Fibroblast of the conjunctiva (primary cell): ENCODE measurements at regions not wholly inside any gene's neighbourhood (a gene's known extent, or its start where the extent isn't known, plus 50 kb on each side); places are given as distances from the start of the nearest gene placed in this dataset.
"Not testable (repeated sequence)": the region's sequence is repeated elsewhere in the genome, so short reads cannot be mapped to it uniquely, and the experiment has no call there.

Experiments used
- DNase-seq: peaks from one replicate; pipeline ENCODE4 v3.0.0-alpha.2; 2010; ENCODE audit warnings: low read depth

DNA sequence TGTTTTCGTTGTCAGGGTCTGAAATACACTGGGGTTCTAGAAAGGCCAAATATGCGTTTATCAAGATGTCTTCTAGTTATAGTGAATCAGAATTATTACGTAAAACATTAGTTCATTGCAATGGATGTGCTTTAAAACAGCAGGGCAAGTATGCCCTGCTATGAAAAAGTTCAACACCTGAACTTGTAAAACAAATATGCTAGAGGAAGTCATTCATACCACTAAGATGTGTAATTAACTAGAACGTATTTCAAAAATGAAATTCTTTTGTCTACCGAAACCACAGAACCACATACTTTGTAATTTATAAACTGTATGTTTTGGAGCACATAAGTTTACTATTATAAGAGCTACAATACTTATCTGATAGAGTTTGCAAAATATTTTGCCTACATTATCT is 266.2 kb downstream of the KCTD12 start:
- no peak for DNase-seq

DNA sequence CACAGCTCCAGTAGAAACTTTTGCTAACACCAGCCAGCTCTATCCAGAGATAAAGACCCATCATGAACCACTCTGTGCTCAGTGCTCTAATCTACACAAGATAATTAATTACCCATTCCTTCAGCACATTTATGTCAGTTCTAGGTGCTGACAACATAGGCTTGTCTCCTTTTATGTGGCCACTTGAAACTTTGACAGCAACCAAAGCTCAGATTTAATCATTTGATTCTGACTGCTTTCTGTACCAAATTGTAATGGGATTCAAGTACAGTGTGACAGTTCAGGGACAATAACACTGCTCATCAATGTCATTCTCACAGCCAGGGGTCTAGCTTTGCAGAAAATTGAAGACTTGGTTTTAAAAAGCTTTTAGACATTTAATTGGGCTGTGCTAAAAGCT is 266.6 kb downstream of the KCTD12 start:
- no peak for DNase-seq

DNA sequence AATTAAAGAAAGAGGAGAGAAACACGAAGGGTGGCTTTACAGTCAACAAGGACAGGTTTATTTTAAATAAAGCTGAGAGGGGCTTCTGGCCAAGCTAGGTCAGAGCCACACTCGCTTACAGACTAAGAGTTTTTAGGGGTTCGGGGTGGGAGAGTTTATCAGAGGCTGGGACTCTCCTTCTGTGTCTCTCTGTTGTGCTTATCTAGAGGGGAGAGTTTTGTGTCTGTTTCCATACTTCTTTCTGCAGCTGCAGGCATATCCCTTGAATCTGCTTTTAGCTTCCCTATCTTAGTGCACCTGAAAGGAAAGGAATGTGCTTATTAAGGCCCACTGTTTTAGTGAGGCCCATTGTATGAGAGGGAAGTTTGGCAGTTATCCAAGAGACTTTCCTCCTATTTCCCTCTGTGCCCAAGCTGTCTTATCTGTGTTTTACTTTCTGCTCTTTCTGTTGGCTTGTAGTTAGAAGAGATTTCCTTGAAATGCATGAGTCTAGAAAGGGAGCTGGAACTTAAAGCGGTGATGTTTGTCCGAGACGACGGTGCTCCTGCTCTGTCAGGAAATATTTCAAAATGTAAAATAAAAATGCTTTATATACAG is 275.3 kb downstream of the KCTD12 start:
- DNase-seq: no peak

DNA sequence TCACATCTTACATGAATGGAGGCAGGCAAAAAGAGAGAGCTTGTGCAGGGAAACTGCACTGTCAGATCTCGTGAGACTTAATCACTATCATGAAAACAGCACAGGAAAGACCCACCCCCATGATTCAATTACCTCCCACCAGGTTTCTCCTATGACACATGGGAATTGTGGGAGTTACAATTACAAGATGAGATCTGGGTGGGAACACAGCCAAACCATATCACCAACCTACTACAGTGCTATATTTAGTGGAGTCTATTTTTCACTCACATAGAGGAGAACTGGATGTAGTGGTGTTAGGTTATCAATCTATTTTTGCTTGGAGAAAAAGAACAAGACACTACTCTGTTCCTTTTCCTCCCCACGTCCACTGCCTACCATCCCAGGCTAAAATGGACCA is 276.6 kb downstream of the KCTD12 start:
- no peak for DNase-seq

DNA sequence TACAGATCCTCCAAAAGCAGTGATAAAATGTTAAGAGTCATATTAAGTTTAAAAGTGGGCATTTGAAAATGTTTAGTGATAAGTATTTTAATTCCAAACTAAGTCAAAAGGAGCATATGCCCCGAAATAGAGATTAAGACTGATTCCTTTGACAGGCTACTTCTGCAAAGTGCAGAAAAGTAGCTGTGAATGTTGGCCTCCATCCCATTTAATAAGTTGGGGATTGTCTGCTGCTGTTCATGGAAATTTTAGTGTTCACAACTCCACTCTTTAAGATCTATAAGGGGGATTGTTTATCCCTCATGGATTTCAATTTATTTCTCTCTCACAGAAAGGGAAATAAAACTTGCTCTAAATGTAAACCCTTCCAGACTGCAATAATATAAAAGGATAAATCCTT is 278.3 kb downstream of the KCTD12 start:
- no peak for DNase-seq

DNA sequence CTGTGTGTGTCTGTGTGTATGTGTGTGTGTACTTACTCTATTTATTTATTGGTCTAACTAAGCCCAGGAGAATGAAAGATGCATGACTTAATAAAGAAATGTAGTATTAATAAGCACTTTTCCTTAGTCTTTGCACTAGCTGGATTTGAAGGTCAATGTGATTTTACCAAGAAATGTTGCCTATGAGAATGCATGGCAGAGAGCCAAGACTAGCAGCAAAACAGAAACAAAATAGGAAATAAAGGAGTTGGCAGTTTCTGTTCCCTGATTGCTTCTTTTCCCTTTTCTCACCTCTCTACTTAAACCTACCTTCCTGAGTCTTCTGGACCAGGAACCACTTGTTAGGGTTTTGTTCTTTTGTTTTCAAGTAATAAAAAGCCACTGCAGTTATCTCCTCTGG is 286.1 kb downstream of the KCTD12 start:
- DNase-seq: no peak

DNA sequence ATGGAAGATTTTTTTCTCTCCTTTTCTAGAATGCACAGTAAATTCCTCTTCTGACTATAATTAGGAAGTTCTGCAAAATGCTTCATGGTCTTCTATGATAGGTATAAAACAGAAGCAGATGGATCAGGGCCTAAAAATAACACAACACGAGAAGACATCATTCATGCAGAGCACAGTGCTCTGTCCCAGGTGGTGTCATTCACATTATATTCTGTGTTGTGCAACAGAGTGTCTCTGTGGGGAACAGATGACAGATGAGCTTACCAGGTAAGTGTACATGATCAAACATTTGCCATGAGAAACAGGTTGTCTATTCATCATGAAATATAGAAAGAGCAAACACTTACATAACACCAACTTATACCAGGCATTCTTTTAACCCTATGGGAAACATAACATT is 288.3 kb downstream of the KCTD12 start:
- no peak for DNase-seq

DNA sequence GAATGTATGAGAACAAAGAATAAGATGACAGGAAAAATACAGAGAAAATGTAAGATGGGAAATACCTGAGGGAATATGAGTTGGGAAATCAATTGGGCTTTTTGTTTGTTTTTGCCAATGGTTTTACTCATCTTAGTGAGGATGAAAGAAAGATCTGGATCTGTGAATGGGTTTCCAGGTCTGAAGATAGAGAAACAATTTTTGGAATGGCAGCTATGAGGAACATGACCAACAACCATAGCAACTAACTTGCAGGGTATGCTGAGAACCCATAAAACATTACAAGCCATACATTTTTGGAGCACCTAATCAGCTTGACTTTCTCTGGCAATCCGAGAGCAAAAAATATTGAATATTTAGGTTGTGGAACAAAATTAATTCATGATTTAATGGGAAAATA is 290.0 kb downstream of the KCTD12 start:
- DNase-seq: no peak

DNA sequence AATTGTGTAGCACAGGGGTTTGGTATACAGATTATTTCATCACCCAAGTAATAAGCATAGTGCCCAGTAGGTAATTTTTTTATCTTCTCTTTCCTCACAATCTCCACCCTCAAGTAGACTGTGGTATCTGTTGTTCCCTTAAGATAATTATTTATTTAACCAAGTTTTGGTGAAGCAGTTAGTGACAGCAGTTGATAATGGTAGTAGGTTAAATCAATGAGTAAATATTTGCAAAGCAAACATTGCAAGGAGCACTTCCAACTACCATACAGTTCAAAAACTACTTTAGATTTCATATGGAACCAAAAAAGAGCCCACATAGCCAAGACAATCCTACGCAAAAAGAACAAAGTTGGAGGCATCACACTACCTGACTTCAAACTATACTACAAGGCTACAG is 291.8 kb downstream of the KCTD12 start:
- DNase-seq: no peak

DNA sequence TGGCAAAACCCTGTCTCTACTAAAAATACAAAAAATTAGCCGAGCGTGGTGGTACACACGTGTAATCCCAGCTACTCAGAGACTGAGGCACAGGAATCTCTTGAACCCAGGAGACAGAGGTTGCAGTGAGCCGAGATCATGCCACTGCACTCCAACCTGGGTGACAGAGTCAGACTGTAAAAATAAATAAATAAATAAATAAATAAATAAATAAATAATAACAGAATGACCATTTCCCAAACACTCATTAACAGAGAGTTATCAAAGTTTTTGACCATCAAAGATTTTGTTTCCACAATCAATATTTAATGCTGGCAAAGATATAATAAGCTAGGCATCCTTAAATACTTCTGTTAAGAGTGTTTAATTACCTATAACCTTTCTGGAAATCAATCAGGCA is 299.4 kb downstream of the KCTD12 start:
- DNase-seq: no peak

DNA sequence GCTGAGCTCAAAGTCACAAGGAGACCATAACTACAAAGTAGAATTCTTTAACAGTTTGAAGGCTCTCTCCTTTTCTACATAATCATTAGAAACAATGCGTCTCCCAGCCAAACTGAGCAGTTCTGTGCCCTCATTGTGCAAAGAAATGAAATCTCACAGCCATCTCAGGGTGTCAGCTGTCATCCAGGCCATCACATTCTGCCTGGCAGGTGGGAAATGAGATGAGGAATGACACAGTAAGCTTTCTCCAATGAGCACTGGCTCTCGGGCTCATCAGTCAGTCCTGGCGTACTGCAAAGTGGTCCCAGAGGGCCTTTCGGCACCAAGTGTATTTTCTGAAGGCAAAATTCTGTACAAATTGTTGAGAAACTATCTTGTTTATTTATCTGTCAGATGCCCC is 306.5 kb downstream of the KCTD12 start:
- DNase-seq: no peak

DNA sequence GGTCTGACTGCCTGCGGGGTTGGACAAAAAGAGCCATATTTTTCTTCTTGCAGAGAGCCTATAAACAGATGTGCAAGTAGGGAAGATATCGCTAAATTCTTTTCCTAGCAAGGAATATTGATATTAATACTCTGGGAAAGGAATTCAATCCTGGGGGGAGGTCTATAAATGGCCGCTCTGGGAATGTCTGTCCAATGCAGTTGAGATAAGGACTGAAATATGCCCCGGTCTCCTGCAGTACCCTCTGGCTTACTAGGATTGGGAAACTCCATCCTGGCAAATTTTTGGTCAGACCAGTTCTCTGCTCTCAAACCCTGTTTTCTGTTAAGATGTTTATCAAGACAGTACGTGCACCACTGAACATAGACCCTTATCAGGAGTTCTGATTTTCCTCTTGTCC is 310.6 kb downstream of the KCTD12 start:
- DNase-seq: not testable (repeated sequence)

DNA sequence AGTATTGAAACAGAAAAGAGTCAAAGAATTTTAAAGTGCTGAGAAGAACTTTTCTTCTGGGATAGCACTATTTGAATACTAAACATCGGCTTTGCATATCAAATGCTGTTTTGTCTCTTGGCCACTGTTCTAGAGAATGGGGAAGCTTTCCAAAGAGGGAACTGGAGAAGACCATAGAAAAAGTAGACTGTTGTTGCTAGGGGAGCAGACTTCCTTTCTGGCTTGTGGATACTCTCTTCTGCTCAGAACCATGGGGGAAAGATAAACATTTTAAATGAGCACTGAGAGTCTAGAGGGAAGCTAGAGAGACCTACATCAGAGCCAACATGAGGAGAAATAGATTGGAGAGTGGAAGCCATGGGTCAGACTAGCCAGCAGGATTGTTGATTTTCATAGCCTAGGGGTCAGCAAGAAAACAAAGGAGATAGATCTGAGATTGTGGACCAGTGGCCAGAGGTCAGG is 315.7 kb downstream of the KCTD12 start:
- no peak for DNase-seq

DNA sequence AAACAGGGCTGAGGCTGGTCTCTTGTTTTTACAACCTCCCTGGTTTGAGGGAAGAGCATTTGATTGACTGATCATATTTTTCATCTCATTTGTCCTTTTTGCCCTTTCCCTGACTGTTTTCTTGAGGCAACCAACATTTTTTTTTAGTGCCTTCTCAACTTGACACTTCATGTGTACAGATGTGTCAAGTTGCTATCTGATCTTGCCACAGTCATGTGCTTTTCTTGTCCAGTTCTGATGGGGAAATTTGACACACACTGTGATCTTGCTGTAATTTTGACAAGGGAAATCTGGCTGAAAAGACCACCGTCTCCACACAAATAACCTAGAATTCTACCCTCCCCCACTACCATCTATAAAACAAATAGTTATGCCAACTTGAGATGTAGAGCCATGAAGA is 329.6 kb downstream of the KCTD12 start:
- DNase-seq: no peak

DNA sequence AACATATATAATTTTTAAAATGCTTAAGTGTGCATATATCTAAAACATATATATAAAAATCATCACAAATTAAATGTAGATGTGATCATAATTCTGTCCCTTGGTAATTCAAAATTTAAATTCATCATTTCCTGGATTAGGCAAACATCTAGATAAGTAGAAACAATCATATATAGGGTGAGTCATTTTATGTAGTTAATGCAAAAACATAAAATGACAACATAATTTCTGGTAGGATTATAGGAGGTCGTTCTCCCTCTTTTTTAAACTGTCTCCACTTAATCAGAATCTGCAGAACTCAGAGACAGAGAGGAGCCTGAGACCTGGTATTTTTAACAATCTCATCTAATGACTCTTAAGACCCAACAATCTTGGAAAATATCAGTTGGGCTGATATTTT is 333.4 kb downstream of the KCTD12 start:
- no peak for DNase-seq

DNA sequence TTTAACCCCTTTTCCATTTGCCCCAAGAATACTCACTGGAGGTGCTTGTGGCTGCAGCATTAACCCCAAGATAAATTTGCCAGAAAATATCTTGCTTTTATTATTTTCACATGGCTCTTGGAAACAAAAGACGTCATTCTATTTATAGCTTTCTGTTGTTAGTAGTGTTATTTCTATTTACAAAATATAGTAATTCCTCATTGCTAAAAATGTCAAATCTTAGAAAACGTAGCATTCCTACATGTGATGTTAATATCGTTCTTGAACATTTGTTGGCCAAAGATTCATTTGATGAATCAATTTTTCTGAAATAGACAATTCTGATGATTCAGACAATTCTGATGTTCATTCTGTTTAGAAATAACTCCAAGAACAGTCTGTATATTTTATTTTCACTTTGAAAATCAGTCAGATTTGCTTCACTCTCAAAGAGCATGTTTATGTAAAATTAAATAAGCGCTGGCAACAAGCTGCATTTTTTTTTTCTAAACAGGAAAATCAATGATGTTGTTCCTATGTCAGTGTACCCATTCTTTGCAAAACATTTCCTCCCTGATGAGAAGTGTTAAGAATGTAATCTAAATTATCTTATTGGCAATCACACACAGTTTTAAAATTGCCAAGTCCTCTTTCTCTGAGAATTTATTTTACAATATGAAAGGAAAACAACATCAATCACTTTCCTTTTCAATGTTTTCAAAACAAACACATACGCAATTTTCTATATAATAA is 334.0 kb downstream of the KCTD12 start:
- DNase-seq: no peak

DNA sequence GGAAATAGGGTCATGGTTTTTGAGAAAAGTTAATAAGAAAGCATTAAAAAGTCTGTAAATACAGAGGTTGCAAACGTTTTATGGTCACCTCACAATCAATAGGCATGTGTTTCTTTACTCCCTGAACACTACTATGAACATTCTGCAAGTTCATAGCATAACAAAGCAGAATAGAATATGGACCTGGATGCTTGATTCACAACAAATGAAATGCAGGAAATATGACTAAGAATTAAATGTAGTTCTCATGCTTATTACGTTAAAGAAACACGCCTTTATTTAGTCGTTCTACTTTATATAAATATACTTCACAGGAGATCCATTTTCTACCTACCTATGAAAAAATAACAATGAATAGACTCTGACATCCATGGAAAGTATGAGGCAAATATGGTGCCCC is 344.0 kb downstream of the KCTD12 start:
- DNase-seq: no peak

DNA sequence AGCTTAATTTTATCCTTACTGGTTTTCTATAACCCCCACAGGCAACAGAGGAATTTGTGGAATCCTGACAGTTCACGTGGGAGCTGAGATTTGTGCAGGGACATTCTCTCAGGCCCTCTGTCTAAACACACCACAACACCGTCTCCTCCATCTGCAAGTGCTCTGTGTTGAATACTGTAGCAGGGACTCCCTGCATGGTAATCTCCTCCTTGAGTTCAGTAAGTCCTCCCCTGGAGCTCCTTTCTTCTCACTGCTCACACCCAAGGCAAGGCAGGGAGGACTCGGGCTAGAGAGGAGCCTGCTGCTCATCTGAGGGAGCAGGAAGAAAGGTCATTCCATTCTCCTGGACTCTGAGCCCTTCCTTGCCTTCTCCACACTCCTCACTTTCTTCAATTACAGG is 348.2 kb downstream of the KCTD12 start:
- DNase-seq: no peak

DNA sequence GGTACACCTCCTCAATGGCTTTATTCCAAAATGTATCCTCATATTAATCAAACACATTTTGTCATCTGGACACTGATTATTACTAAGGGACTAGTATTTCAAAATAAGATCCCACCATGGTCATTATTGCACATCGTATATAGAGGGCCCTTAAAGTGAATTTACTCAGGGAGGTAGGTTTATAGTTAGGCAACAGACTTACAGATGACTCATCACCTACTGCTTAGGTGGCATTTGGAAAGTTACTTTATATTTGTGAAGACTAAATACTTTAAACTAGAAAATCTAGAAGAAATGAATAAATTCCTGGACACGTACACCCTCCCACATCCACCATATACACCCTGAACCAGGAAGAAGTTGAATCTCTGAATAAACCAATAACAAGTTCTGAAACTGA is 353.0 kb downstream of the KCTD12 start:
- no peak for DNase-seq

DNA sequence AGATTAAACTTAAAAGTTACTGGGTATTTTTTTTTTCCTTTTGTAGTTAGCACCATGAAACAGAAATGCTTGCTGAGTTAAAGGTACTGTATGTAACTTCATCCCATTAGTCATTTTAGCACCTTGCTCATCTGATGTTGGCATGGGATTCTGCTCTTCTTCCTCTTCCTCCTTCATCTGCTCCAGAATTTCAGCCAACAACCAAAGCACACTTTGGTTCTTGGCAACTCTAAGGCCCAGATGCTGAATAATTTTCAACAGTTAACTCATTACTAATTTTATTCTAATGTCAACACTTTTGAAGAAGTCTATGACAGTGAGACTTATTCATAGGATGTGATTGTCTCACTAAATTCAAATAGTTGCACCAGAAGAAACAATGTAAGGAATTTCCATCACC is 359.2 kb downstream of the KCTD12 start:
- no peak for DNase-seq

DNA sequence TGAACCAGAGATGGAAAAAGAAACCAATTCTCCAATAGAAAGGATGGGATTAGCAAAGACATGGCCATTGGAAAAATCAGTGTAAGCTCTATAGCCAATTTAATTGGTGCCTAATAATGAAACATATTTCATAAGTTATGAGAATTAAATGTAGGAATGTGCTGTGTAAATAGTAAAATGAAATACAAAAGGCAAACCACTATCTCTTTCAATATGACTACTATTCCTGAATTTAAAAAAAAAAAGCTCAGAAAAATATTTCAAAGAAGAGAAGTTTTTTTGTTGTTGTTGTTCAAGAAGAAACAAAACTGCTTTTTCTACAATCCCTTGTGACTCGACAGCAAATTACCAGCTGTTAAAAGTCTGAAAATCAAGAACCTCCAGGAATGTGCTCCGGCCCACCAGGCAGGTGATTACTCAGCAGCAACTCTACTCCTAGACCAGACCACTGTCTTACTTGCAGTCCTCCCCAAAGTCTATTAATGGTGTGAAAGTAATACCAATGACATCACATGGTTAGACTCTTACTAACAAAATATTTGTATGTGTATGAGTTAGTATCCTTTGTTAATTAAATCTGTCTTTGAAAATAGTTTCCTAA is 362.4 kb downstream of the KCTD12 start:
- no peak for DNase-seq

DNA sequence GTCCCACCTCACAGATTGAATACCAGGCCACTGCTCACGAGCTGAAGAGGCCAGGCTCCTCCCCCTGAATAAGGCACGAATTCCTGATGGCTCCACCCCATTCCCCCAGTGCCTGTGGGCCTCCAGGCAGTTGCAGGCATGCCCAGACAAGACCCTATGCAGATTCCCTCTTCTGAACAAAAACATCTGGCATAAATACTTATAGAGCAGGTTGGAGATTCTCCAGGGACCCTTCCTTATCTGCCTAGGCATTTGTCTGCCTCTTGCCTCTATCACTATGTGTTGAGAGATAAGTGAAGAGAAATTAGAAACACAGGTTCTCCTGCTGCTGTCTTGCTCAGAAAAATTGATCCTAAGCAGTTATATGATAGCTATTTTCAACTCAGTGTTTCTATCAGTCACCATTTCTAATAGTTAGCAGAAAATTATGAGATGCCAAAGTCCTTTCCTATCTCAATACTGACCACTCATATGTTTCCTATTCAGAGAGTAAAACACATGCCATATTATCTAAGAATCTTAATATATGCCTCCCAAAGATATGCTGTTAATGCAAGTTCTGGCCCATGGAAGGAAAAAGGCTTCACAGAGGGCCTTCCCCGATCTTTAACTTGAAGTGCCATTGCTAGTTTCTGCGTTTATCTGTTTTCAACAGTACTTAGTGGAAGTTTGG is 364.0 kb downstream of the KCTD12 start:
- DNase-seq: peak; percentile 40

DNA sequence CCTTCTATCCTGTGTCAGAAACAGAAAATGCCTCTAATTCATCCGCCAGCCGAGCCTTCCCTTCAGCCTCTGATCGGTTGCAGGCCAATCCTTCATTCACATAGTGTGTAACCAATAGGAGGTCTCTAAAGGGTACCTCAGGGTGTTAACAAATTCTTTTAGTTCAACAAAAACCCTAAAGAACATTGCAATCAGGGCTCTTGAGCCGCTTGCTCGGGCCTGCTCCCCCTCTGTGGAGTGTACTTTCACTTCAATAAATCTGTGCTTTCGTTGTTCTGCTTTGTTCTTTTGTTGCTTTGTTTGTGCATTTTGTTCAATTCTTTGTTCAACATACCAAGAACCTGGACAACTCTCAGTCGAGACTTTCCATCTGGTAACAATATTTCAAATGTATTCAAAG is 366.5 kb downstream of the KCTD12 start:
- DNase-seq: no peak
